Psoas muscle (tissue), 7 donors: ENCODE measurements at regions not wholly inside any gene's neighbourhood (a gene's known extent, or its start where the extent isn't known, plus 50 kb on each side); places are given as distances from the start of the nearest gene placed in this dataset.
"Not testable (repeated sequence)": the region's sequence is repeated elsewhere in the genome, so short reads cannot be mapped to it uniquely, and the experiment has no call there.

Source experiments
- ATAC-seq, 4 donors: fragments of 200-7000 bp; cut with Tn5 transposase; one replicate each; pipeline ENCODE4 v1.9.1; 2020; ENCODE audit warnings: moderate library complexity in 3 of 4, mild to moderate bottlenecking in 2 of 4
- DNase-seq, 2 donors: peaks; one replicate each; pipeline ENCODE4 v3.0.0-alpha.2; 2020
- H3K27ac ChIP-seq: fragments of 200-600 bp; one replicate; pipeline ENCODE4 v1.8.0; 2022
- H3K27me3 ChIP-seq, 3 donors: fragments of 200-600 bp in 1 of 3; one replicate each; pipeline versions ENCODE4 v1.6.1 to v1.8.0; 2013 to 2022; ENCODE audit warnings: low read length in 2 of 3, mild to moderate bottlenecking in 2 of 3, moderate library complexity in 1 of 3; ENCODE audit not compliant: insufficient read depth in 3 of 3
- H3K36me3 ChIP-seq, 2 donors: fragments of 200-600 bp in 1 of 2; one replicate each; pipeline versions ENCODE4 v1.6.1 to v1.8.0; 2013 to 2022; ENCODE audit warnings: low read depth in 1 of 2, mild to moderate bottlenecking in 1 of 2, moderate library complexity in 1 of 2; ENCODE audit not compliant: insufficient read depth in 1 of 2
- H3K4me1 ChIP-seq: fragments of 200-600 bp; one replicate; pipeline ENCODE4 v1.8.0; 2022
- H3K4me3 ChIP-seq: fragments of 200-600 bp; one replicate; pipeline ENCODE4 v1.8.0; 2022; ENCODE audit warnings: mild to moderate bottlenecking
- H3K9me3 ChIP-seq: fragments of 200-600 bp; one replicate; pipeline ENCODE4 v1.8.0; 2022
- CTCF ChIP-seq: fragments of 200-600 bp; IDR thresholded peaks from one replicate; pipeline ENCODE4 v1.8.0; 2022; ENCODE audit warnings: antibody characterized with exemption
- WGBS, 3 donors: extraction: QIAGEN DNeasy Blood & Tissue Kit; methylation state at CpG; one replicate each; pipeline versions ENCODE4 v1.1.6 to v1.1.7; 2013; 5-methylcytosine and 5-hydroxymethylcytosine counted together
- intact Hi-C, 2 donors: fragments of 100-400 bp; cut with DNase I; formaldehyde crosslinking; loops; one replicate each; pipeline versions ENCODE4 v1.11.0 to v1.14.2; 2022
- donor health status: healthy with polysubstance abuse.
- donor health status: DM: no; HTN: no; CAD: no; lungs with moderate emphysema.
- donor health status: Bipolar disorder and iron deficiency.
- donor health status: healthy.
- donor health status: DM: yes; HTN: yes; CAD: no.
- donor health status: DM: no; HTN: no; CAD: no.
- donor health status: DM: yes; HTN: yes; CAD: no.

DNA sequence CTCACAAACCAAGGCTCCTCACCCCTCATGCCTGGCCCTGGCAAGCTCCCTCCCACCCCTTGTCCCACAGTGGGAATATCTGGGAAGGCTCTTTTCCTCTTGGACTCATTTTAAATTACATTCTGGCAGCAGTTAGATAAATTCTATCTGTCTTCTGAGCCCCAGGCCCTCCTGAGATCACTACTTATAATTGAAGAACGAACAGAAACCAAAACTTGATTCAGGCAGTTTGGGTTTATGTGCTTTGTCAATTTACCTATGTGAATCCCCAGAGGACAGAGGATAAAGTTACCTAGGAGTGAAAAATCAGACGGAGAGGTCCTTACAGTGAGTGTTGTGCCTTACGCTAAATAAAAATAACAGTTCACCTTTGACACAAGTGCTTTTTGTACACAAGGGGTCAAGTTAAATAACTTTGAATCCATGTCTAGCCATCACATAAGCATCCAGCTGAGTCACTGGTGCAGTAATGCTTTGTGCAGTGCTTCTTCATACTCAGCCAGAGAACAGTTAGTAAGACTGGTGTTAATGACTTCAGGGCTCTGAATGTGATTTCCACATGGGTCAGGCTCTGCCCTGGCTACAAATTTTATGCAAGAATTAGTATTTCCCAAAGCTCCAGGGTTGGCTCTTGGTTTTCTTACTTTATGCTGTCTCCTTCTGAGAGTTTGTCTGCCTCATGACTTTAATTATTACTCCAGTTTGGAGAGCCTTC, 329.3 kb downstream of the INSIG2 start:
- intact Hi-C loops, result no loop called here
- no peak overlapping the region for H3K27ac ChIP-seq
- WGBS, 3 donors, result 42 to 51% (median 51%) methylated on average over 3 of the region's 3 CpGs
- H3K4me3 ChIP-seq, result no peak overlapping the region
- DNase-seq (no peak), ATAC-seq (no peak)
- no peaks in the 10 kb centered on the region for H3K9me3 ChIP-seq
- H3K27me3 ChIP-seq, result no peaks in the 10 kb centered on the region
- H3K4me1 ChIP-seq, result no peaks in the 10 kb centered on the region
- no peak for TF ChIP-seq CTCF
- no peaks in the 10 kb centered on the region for H3K36me3 ChIP-seq

- H3K36me3 ChIP-seq, intact Hi-C loops, DNase-seq, H3K4me3 ChIP-seq, ATAC-seq, H3K9me3 ChIP-seq, H3K4me1 ChIP-seq, H3K27ac ChIP-seq, H3K27me3 ChIP-seq: not testable (repeated sequence)
- 67 to 87% (median 80%) methylated on average over 1 of the region's 1 CpG for WGBS, 3 donors
These were observed 326.9 kb downstream of the INSIG2 start for GRCh38 chr2:118415186-118415585.

DNA sequence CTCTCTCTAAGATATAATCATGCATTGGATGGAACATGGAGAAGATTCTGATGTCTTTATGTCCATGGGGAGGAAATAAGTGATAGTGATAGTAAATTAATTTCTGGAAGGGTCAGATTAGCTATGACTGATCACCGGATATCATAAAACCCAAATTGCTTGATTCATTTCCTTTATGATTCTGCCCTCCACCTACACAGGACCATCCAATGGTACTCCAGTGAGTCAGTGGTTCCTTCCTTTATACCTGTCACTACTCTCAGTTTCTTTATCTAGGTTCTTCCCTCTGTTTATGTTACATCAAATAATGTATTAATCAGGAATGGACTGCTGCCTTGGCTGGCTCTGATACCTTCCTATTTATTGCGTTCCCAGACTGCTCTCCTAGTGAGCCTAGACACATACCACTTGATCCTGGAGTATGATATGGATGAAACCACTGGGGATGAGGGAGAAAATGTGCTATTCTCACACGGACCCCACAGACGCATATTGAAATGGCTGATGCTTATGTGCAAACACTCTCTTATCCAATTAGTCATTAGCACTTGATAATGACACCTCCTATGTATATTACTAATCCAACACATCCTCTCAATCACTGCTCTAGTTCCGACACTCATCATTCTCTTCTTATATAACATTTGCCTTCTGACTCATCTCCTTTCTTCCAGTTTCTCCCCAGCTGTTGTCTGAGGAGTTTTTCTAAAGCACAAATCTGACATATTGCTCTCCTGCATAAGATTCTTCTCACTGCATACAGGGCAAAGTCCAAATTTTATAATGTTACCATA, 315.6 kb downstream of the INSIG2 start:
- Histone ChIP-seq H3K36me3 (no peaks in the 10 kb centered on the region), H3K27me3 (no peaks in the 10 kb centered on the region), H3K4me1 (no peaks in the 10 kb centered on the region), H3K9me3 (no peaks in the 10 kb centered on the region), H3K4me3 (no peak overlapping the region), H3K27ac (no peak overlapping the region)
- DNase-seq (no peak), ATAC-seq (no peak)
- intact Hi-C loops, result no loop called here
- 74 to 80% (median 76%) methylated on average over 5 of the region's 5 CpGs for WGBS, 3 donors
- no peak for TF ChIP-seq CTCF

DNA sequence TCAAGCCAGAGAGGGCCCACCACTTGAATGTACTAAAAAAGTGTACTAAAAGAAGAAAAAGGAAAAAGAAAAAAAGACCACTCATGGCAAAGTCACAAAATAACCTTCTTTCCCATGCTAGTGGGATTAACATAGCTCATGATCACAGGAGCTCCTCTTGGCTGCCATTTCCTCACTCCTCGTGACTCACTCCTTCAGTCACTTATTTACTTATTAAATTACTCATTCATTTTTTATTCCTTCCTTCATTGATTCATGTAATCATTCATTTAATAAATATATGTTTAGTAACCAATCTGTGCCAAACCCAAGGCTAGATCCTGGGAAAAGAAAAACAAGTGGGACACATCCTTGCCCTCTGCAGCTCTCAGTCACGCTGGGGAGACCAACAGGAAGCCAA, 300.5 kb downstream of the INSIG2 start:
- 71 to 75% (median 75%) methylated on average over 2 of the region's 2 CpGs for WGBS, 3 donors
- TF ChIP-seq CTCF, result no peak
- Histone ChIP-seq H3K27me3 (no peaks in the 10 kb centered on the region), H3K27ac (no peak overlapping the region), H3K9me3 (no peaks in the 10 kb centered on the region), H3K36me3 (no peaks in the 10 kb centered on the region), H3K4me1 (no peaks in the 10 kb centered on the region), H3K4me3 (no peak overlapping the region)
- DNase-seq, result no peak
- ATAC-seq, result no peak
- intact Hi-C loops, result no loop called here

GRCh38 chr2:118387509-118387908, 299.2 kb downstream of the INSIG2 start:
- Histone ChIP-seq H3K4me3 (no peak overlapping the region), H3K27me3 (no peaks in the 10 kb centered on the region), H3K4me1 (no peaks in the 10 kb centered on the region), H3K9me3 (no peaks in the 10 kb centered on the region), H3K27ac (no peak overlapping the region), H3K36me3 (no peaks in the 10 kb centered on the region)
- WGBS, 3 donors, result 50 to 64% (median 62%) methylated on average over 1 of the region's 1 CpG
- no peak for TF ChIP-seq CTCF
- intact Hi-C loops, result no loop called here
- DNase-seq (no peak), ATAC-seq (no peak)
